Colonic mucosa (tissue), 4 donors: ENCODE measurements at regions not wholly inside any gene's neighbourhood (a gene's known extent, or its start where the extent isn't known, plus 50 kb on each side); places are given as distances from the start of the nearest gene placed in this dataset.

Source experiments
- DNase-seq: peaks from one replicate; pipeline ENCODE4 v3.0.0-alpha.2; 2020
- H3K27ac ChIP-seq: fragments of 200-600 bp; one replicate; pipeline ENCODE4 v1.8.0; 2021
- H3K27me3 ChIP-seq: fragments of 200-600 bp; one replicate; pipeline ENCODE4 v1.8.0; 2021
- H3K36me3 ChIP-seq: fragments of 200-600 bp; one replicate; pipeline ENCODE4 v1.8.0; 2021
- H3K4me1 ChIP-seq: fragments of 200-600 bp; one replicate; pipeline ENCODE4 v1.8.0; 2021; ENCODE audit warnings: mild to moderate bottlenecking
- H3K4me3 ChIP-seq: fragments of 200-600 bp; one replicate; pipeline ENCODE4 v1.8.0; 2021
- H3K9ac ChIP-seq, 2 donors: one replicate each; pipeline ENCODE4 v1.7.0; 2013; ENCODE audit warnings: control low read depth in 2 of 2, low read depth in 2 of 2, low read length in 2 of 2
- H3K9me3 ChIP-seq: fragments of 200-600 bp; one replicate; pipeline ENCODE4 v1.8.0; 2021
- CTCF ChIP-seq: fragments of 200-600 bp; IDR thresholded peaks from one replicate; pipeline ENCODE4 v1.8.0; 2022; ENCODE audit warnings: antibody characterized with exemption, mild to moderate bottlenecking
- intact Hi-C: fragments of 100-400 bp; cut with DNase I; formaldehyde crosslinking; loops from one replicate; pipeline ENCODE4 v1.14.1; 2022
- donor health status: healthy.
- donor health status: DM: no; HTN: no; CAD: no.
- donor health status: DM: no; HTN: no; CAD: no.

DNA sequence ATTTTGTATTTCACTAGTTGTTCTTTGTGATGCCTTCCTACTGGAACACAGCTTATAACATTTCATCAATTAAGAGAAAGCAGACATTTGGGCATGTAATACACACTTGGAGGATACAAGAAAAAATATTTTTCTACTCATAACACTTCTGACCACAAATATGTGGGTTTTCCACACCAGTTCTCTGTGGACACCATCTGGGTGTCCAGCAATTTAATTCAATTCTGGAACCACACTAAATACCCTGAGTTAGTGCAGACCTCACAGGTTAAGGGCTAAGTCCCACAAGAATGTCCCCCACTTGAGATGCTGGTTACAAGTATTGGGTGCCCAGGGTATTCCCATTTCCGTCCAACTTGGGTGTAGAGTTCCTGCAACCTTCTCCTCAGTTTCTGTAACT, 91.1 kb upstream of the SKOR2 start:
- no peaks in the 10 kb centered on the region for H3K36me3 ChIP-seq
- TF ChIP-seq CTCF: no peak
- intact Hi-C loops: no loop called here

DNA sequence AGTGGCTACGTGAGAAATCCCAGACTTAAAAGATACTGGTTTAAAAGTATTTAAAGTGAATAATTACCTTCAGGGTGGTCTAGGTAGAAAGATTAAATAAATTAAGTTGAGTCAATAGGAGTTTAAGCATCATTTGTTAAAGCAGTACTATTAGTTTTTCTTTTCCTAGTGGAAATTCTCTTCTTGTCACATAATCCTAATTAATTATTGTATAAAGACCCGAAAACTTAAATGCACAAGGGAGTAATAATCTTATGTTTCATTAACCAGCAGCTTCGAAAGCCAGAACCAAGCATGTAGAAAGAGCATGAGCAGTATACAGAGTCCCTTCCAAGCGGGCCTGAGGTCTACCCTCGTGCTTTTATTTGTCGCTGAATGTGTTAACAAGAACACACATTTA, 90.2 kb upstream of the SKOR2 start:
- H3K9ac ChIP-seq: no peak overlapping the region
- no peaks in the 10 kb centered on the region for H3K9me3 ChIP-seq
- no peak overlapping the region for H3K4me3 ChIP-seq
- H3K27me3 ChIP-seq: no peaks in the 10 kb centered on the region
- no peak for TF ChIP-seq CTCF
- intact Hi-C loops: no loop called here
- H3K4me1 ChIP-seq: no peaks in the 10 kb centered on the region
- DNase-seq: no peak
- H3K36me3 ChIP-seq: no peaks in the 10 kb centered on the region
- H3K27ac ChIP-seq: no peak overlapping the region

More for the DNA sequence above, 91.1 kb upstream of the SKOR2 start:
- H3K27ac ChIP-seq: no peak overlapping the region
- no peaks in the 10 kb centered on the region for H3K27me3 ChIP-seq
- no peak for DNase-seq
- H3K4me1 ChIP-seq: no peaks in the 10 kb centered on the region
- no peak overlapping the region for H3K4me3 ChIP-seq
- no peaks in the 10 kb centered on the region for H3K9me3 ChIP-seq
- no peak overlapping the region for H3K9ac ChIP-seq

GRCh38 chr18:47334966-47335365, 83.5 kb upstream of the SKOR2 start:
- no peak overlapping the region for H3K9ac ChIP-seq
- no peak for TF ChIP-seq CTCF
- no peaks in the 10 kb centered on the region for H3K9me3 ChIP-seq
- intact Hi-C loops: no loop called here
- no peaks in the 10 kb centered on the region for H3K4me1 ChIP-seq
- no peak overlapping the region for H3K27ac ChIP-seq
- no peaks in the 10 kb centered on the region for H3K36me3 ChIP-seq
- no peak for DNase-seq
- no peak overlapping the region for H3K4me3 ChIP-seq
- no peaks in the 10 kb centered on the region for H3K27me3 ChIP-seq

DNA sequence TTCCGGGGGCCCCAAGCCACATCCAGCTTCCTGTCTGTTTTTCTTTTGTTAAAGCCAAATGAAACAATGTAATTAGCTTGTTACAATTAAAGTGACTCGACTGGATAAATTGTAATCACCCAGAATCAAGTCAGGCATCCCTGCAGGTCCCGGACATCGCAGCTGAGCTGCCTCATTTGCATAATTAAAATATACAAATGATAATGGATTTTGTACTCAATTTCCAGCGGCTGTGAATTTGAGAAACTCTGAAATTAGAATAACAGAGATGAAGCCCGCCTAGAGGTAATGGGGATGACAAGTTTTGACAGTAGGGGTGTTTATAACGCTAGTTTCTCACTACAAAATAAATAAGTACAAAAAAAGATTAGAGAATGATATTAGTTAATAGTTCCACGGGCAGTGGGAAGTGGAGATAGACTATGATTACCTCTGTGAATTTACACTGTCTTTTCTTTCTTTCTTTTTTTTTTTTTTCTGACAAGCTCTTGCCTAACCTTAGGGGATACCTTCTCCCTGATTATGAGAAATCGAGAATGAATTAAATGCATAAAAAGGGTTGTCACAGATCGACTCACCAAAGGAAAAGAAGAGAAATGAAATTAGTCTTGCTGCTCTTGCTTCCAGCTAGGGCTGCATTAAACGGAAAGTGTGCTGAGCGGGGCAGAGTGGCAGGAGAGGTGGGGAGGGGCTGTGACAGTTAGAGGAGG, 82.6 kb upstream of the SKOR2 start:
- DNase-seq: no peak
- Histone ChIP-seq H3K9me3 (no peaks in the 10 kb centered on the region), H3K4me3 (no peak overlapping the region), H3K4me1 (no peaks in the 10 kb centered on the region), H3K36me3 (no peaks in the 10 kb centered on the region), H3K9ac (no peak overlapping the region), H3K27me3 (no peaks in the 10 kb centered on the region), H3K27ac (no peak overlapping the region)
- intact Hi-C loops: no loop called here
- no peak for TF ChIP-seq CTCF

DNA sequence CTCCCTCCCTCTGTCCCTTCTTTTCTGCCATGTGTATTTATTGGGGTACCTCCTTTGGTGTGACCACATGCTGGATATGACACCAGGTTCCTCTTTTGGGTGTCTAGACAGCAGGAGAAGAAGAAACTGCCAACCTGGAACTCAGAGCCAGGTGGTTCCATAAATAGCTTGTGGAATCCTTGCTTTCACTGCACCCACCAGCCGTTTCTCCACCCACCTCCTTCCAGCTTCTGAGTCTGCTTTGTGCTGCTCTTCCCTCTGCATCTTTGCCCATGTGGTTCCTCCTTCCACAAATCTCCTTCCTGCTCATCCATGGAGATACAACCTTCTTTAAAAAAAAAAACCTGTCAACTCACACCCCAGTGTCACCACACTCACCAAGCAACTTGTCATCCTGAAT, 80.2 kb upstream of the SKOR2 start:
- no peak for DNase-seq
- Histone ChIP-seq H3K4me1 (no peaks in the 10 kb centered on the region), H3K36me3 (no peaks in the 10 kb centered on the region), H3K27ac (no peak overlapping the region), H3K9ac (no peak overlapping the region), H3K4me3 (no peak overlapping the region), H3K27me3 (no peaks in the 10 kb centered on the region), H3K9me3 (no peaks in the 10 kb centered on the region)
- TF ChIP-seq CTCF: no peak
- intact Hi-C loops: no loop called here
